Small intestine (tissue), 7 donors: ENCODE measurements at regions not wholly inside any gene's neighbourhood (a gene's known extent, or its start where the extent isn't known, plus 50 kb on each side); places are given as distances from the start of the nearest gene placed in this dataset.

ENCODE experiments used
- DNase-seq, 2 donors: peaks; one replicate each; pipeline versions ENCODE4 v3.0.0 to v3.0.0-alpha.2; 2013
- FAIRE-seq: peaks from 2 replicates; lab custom pipeline; 2012; peaks lifted over from hg19 to GRCh38; lab: Jason Lieb, UNC
- H3K27ac ChIP-seq, 3 donors: one replicate each; pipeline ENCODE4 v1.5.1; 2013; ENCODE audit warnings: low read length in 2 of 3, mild to moderate bottlenecking in 2 of 3, control low read depth in 1 of 3, inconsistent platforms in 1 of 3, low read depth in 1 of 3, moderate library complexity in 1 of 3
- H3K27me3 ChIP-seq, 3 donors: one replicate each; pipeline ENCODE4 v1.6.1; 2013; ENCODE audit warnings: low read length in 3 of 3, inconsistent platforms in 1 of 3; ENCODE audit not compliant: control insufficient read depth in 3 of 3, insufficient read depth in 3 of 3
- H3K36me3 ChIP-seq, 3 donors: one replicate each; pipeline ENCODE4 v1.6.1; 2013; ENCODE audit warnings: low read length in 3 of 3, inconsistent platforms in 1 of 3, low read depth in 1 of 3, mild to moderate bottlenecking in 1 of 3, moderate library complexity in 1 of 3; ENCODE audit not compliant: control insufficient read depth in 3 of 3, insufficient read depth in 2 of 3
- H3K4me1 ChIP-seq, 3 donors: one replicate each; pipeline ENCODE4 v1.6.1; 2013; ENCODE audit warnings: low read length in 2 of 3, inconsistent platforms in 1 of 3, low read depth in 1 of 3, mild to moderate bottlenecking in 1 of 3, moderate library complexity in 1 of 3; ENCODE audit not compliant: control insufficient read depth in 3 of 3, insufficient read depth in 2 of 3
- H3K4me3 ChIP-seq, 3 donors: one replicate each; pipeline ENCODE4 v1.5.1; 2013; ENCODE audit warnings: low read length in 3 of 3, control low read depth in 1 of 3, inconsistent platforms in 1 of 3, low read depth in 1 of 3, mild to moderate bottlenecking in 1 of 3, moderate library complexity in 1 of 3
- H3K9me3 ChIP-seq, 2 donors: one replicate each; pipeline ENCODE4 v1.6.1; 2013; ENCODE audit warnings: low read depth in 1 of 2, low read length in 1 of 2; ENCODE audit not compliant: control insufficient read depth in 2 of 2, insufficient read depth in 1 of 2
- WGBS, 3 donors: extraction: QIAGEN DNeasy Blood & Tissue Kit; methylation state at CpG; one replicate each; pipeline ENCODE4 v1.1.7; 2013; 5-methylcytosine and 5-hydroxymethylcytosine counted together
- donor health status: healthy with polysubstance abuse.
- donor health status: control.
- donor health status: control.
- donor health status: Bipolar disorder and iron deficiency.
- donor health status: healthy.

GRCh38 chr10:128630787-128631252 is 504.6 kb upstream of the MKI67 start:
- H3K27ac ChIP-seq: no peak overlapping the region
- no peaks in the 10 kb centered on the region for H3K9me3 ChIP-seq
- no peak overlapping the region for H3K4me3 ChIP-seq
- no peaks in the 10 kb centered on the region for H3K27me3 ChIP-seq
- no peak for FAIRE-seq
- H3K4me1 ChIP-seq: no peaks in the 10 kb centered on the region
- DNase-seq: no peak
- H3K36me3 ChIP-seq: no peaks in the 10 kb centered on the region
- WGBS, 3 donors: 68 to 73% (median 69%) methylated on average over 12 of the region's 12 CpGs

GRCh38 chr10:128631801-128632241 is 505.6 kb upstream of the MKI67 start:
- Histone ChIP-seq H3K4me3 (no peak overlapping the region), H3K36me3 (no peaks in the 10 kb centered on the region), H3K27me3 (no peaks in the 10 kb centered on the region), H3K27ac (no peak overlapping the region), H3K9me3 (no peaks in the 10 kb centered on the region), H3K4me1 (no peaks in the 10 kb centered on the region)
- no peak for FAIRE-seq
- peak; percentile 7 to 12 for DNase-seq
- WGBS, 3 donors: 52 to 64% (median 59%) methylated on average over 12 of the region's 12 CpGs

GRCh38 chr10:128632694-128633093 is 506.5 kb upstream of the MKI67 start:
- Histone ChIP-seq H3K9me3 (no peaks in the 10 kb centered on the region), H3K27ac (no peak overlapping the region), H3K36me3 (no peaks in the 10 kb centered on the region), H3K4me1 (no peaks in the 10 kb centered on the region), H3K27me3 (no peaks in the 10 kb centered on the region), H3K4me3 (no peak overlapping the region)
- 86 to 93% (median 89%) methylated on average over 7 of the region's 7 CpGs for WGBS, 3 donors
- no peak for FAIRE-seq
- DNase-seq: no peak

- H3K27me3 ChIP-seq: no peaks in the 10 kb centered on the region
- no peaks in the 10 kb centered on the region for H3K4me1 ChIP-seq
- 39 to 47% (median 47%) methylated on average over 6 of the region's 6 CpGs for WGBS, 3 donors
- no peaks in the 10 kb centered on the region for H3K36me3 ChIP-seq
- FAIRE-seq (no peak), DNase-seq (no peak)
- no peak overlapping the region for H3K27ac ChIP-seq
- H3K4me3 ChIP-seq: no peak overlapping the region
- no peaks in the 10 kb centered on the region for H3K9me3 ChIP-seq
Measured at GRCh38 chr10:128633864-128634540, 507.8 kb upstream of the MKI67 start.

GRCh38 chr10:128642023-128642422 is 515.8 kb upstream of the MKI67 start:
- Histone ChIP-seq H3K9me3 (no peaks in the 10 kb centered on the region), H3K4me1 (no peaks in the 10 kb centered on the region), H3K27me3 (no peaks in the 10 kb centered on the region), H3K36me3 (no peaks in the 10 kb centered on the region), H3K27ac (no peak overlapping the region), H3K4me3 (no peak overlapping the region)
- 42 to 49% (median 44%) methylated on average over 4 of the region's 4 CpGs for WGBS, 3 donors
- FAIRE-seq (no peak), DNase-seq (no peak)

GRCh38 chr10:128642502-128642901 is 516.3 kb upstream of the MKI67 start:
- H3K9me3 ChIP-seq: no peaks in the 10 kb centered on the region
- no peaks in the 10 kb centered on the region for H3K36me3 ChIP-seq
- no peak for DNase-seq
- H3K4me3 ChIP-seq: no peak overlapping the region
- no peak for FAIRE-seq
- no peaks in the 10 kb centered on the region for H3K4me1 ChIP-seq
- 76 to 81% (median 80%) methylated on average over 2 of the region's 2 CpGs for WGBS, 3 donors
- H3K27ac ChIP-seq: no peak overlapping the region
- no peaks in the 10 kb centered on the region for H3K27me3 ChIP-seq

GRCh38 chr10:128643658-128644057 is 517.4 kb upstream of the MKI67 start:
- no peak for FAIRE-seq
- Histone ChIP-seq H3K27ac (no peak overlapping the region), H3K4me3 (no peak overlapping the region), H3K9me3 (no peaks in the 10 kb centered on the region), H3K27me3 (no peaks in the 10 kb centered on the region), H3K36me3 (no peaks in the 10 kb centered on the region), H3K4me1 (no peaks in the 10 kb centered on the region)
- WGBS, 3 donors: 35 to 69% (median 50%) methylated on average over 1 of the region's 1 CpG
- no peak for DNase-seq

- no peak for FAIRE-seq
- no peaks in the 10 kb centered on the region for H3K9me3 ChIP-seq
- no peaks in the 10 kb centered on the region for H3K27me3 ChIP-seq
- WGBS, 3 donors: 68 to 81% (median 73%) methylated on average over 2 of the region's 2 CpGs
- H3K4me3 ChIP-seq: no peak overlapping the region
- no peak for DNase-seq
- H3K36me3 ChIP-seq: no peaks in the 10 kb centered on the region
- H3K27ac ChIP-seq: no peak overlapping the region
- no peaks in the 10 kb centered on the region for H3K4me1 ChIP-seq
Measured at GRCh38 chr10:128645486-128645885, 519.3 kb upstream of the MKI67 start.

- no peaks in the 10 kb centered on the region for H3K4me1 ChIP-seq
- WGBS, 3 donors: 85 to 92% (median 87%) methylated on average over 10 of the region's 10 CpGs
- no peak overlapping the region for H3K27ac ChIP-seq
- H3K36me3 ChIP-seq: no peaks in the 10 kb centered on the region
- FAIRE-seq (no peak), DNase-seq (no peak)
- H3K4me3 ChIP-seq: no peak overlapping the region
- H3K27me3 ChIP-seq: no peaks in the 10 kb centered on the region
- H3K9me3 ChIP-seq: no peaks in the 10 kb centered on the region
Measured at GRCh38 chr10:128646956-128647355, 520.7 kb upstream of the MKI67 start.
